Fibroblast of skin of abdomen (primary cell): ENCODE measurements at regions not wholly inside any gene's neighbourhood (a gene's known extent, or its start where the extent isn't known, plus 50 kb on each side); places are given as distances from the start of the nearest gene placed in this dataset.
"Not testable (repeated sequence)": the region's sequence is repeated elsewhere in the genome, so short reads cannot be mapped to it uniquely, and the experiment has no call there.

ENCODE experiments used
- DNase-seq: peaks from one replicate; pipeline ENCODE4 v3.0.0-alpha.2; 2013

DNA sequence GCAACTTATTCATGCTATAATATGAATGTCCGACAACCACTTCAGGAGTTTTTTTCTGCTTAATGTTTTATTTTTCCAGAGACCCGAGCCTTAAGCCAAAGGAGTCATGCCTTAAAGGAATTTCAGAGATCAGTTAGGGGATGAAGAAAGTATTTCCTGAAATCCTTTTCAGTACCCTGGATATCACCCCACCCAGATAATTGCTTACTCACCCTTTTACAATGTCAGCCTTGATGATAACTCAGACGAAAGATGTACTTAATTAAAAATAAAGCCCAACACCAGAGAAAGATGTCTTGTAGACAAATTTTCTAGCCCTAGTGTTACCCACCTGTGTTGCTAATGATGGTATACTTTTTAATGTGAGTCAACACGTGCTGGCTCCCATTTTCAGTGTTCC, 124.1 kb downstream of the XCL2 start:
- peak; percentile 67 for DNase-seq

DNA sequence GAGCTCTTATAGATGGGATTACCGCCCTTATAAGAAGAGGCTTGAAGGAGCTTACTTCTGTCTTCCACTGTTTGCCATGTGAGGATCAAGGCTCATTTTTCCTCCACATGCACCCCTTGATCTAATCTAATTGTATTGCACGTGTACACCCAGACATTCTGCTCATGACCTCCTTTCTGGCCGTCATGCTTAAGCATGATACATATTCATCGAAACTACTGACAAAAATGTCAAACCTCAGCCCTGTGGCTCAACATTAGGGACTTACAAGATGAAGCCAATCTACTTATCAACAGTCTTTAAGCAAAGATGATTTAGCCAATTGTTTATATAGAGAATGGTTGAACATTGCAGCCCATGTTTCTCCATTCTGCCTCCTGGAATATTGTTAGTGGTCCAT, 127.6 kb downstream of the XCL2 start:
- no peak for DNase-seq

DNA sequence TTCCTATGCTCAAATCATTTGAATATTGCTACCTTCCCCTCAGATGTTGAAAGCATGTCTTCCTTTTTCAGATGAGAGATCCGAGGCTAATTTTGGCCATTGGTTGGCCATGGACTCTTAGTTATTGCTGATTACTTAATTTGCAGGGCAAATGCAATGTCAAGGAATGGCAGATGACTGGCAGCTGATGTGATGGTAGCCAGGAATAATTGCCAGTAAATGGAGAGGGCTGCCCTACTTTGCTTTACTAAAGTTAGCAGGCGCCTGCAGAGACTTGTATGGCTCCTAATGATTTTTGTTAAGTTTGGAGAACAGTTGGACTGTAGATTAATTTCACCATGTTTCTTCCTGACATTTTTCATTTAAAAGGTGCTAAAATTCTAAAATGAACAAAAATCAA, 128.9 kb downstream of the XCL2 start:
- DNase-seq, result no peak

DNA sequence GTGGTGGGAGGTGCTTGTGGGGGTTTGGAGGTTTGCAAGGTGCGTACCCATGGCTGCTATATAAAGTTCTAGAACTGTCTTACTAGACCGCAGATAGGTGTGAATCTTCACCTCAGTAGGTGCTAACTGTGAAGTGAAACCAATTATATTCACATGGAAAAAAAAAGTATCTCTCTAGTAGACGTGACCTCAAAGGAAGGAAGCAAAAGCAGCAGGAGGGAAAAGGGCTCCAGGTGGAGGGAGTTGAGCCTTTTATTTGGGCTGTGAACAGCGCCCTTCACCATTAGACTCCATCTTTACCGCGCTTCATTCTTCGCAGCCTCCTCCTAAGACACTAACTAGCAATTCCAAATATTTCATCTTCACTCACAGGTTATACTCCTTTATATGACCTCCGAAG, 129.8 kb downstream of the TBX19 start:
- no peak for DNase-seq

- DNase-seq, result peak; percentile 15
Measured at GRCh38 chr1:168408884-168409283, 128.2 kb downstream of the TBX19 start.

GRCh38 chr1:168408539-168408865, 127.8 kb downstream of the TBX19 start:
- no peak for DNase-seq

DNA sequence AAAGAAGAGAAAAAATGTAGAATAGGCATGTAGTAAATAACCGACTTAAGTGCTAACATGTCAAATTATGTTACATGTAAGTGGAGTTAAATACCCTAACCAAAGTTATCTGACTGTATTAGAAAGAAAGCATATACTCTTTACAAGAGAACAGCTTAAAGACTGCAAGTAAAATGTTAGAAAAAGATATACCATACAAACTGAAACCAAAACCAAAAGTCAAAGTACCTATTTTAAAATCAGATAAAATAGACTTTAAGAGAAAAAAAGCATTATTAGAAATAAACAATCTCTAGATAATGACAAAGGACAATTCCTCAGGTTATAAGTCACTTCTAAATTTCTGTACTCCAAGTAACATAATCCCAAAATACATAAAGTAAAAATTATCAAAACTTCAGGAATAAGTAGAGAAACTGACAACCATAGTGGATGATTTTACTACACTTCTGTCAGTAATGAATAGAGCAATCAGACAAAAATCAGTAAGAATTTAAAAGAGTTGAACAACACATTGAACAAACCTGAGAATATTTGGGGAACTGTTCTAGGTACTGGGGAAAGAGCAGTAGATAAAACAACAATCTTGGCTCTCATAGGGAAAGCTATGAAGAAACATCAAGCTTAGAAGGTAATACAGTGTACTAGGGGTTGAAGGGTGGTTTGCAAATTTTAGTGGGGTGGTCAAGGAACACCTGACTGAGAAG, 127.3 kb downstream of the TBX19 start:
- no peak for DNase-seq

DNA sequence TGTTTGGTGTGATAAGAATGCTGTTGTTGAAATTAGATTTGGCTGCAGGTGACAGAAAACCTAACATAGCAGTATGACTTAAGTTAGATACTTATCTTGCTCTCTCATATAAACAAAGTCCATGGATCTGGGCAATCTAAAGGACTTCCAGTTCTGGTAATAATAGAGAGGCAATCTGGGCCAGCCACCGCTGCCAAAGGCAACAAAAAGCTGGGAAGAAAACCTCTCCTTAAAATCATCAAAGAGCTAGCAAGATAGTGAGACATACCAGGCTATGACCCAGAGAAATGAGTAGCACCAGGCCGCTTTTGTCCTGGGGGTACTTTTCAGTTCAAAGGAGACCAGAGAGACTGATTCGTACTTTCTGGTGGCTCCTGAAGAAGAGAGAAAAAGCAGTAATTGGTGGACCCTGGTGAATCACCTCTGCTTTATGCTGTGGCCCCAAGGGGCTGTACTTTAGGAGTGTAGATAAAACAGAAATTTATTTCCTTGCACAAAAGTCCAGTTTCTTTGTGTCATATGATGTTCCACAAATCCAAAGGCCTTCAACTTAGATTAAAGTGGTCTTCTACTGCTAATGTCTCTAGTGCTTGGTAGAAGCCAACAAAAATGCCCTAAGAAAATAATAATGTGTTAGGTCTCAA, 125.4 kb downstream of the TBX19 start:
- no peak for DNase-seq

GRCh38 chr1:168403140-168403539, 122.5 kb downstream of the TBX19 start:
- no peak for DNase-seq

DNA sequence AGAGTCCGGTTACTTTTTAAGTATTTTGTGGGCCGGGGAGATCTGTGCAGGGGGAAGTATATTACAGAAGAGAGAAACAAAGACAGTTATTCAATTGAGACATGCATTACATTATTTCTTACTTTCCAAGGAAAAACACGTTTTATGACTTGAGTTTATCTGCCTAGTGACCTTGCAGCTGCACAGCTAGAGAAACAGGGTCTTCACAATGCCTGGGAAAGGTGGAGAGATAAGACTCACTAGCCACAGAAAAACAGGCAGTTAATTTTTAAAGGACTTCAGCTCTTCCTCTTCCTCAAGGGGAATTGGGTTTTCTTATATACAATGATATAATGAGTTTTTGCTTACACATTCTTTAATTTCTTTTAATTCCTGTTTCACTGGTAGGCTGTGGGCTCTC, 121.8 kb downstream of the TBX19 start:
- not testable (repeated sequence) for DNase-seq

DNA sequence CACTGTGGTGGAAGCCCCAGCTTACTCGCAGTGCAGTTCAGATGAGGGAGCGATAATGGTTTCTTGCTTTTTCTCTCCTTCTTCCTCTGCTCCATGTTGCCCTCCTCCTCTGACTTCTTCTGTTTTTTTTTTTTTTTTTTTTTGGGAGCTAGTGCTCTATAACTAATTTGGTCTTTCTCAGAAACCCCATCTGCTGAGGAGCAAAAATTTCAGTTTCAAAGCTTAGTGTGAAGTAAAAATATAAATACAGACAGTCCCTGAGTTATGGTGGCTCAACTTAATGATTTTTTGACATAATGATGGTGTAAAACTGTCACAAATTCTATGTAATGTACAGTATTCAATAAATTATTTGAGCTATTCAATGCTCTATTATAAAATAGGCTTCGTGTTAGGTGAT, 120.7 kb downstream of the TBX19 start:
- DNase-seq, result no peak

GRCh38 chr1:168400139-168400538, 119.5 kb downstream of the TBX19 start:
- DNase-seq, result no peak

GRCh38 chr1:168397806-168398205, 117.1 kb downstream of the TBX19 start:
- no peak for DNase-seq

DNA sequence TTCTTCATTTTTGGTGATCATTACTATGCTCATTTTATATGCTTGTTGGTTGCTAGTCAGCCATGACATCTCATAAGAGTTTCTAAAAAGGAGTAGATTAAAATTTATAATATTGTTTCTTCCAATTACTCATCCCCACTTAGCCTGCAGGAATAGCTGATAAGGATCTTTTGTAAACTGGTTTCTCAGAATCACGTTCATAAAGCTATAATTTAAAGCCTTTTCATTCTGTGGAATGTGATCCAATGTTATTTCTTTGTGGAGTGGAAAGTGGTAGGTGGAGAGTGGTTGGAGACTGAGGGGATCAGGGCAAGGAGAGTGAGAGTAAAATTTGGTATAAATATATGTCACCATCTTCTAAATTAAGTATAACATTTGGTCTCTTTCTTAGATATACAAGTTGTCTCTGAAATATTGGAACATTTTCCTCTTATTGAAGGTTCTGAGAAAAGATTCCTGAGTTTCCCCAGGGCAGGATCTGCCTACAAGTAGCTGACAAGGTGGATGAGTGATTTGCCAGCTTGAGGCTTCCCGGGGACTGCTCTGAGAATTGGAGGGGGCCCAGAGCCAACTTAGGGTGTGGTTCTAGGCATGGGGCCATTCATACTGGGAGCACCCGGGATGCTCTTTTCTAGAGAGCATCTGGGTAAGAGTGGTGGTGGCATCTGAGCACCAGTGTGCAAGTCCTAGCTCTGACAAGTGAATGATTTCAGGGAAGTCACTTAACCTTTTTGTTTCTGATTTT, 116.4 kb downstream of the TBX19 start:
- no peak for DNase-seq

DNA sequence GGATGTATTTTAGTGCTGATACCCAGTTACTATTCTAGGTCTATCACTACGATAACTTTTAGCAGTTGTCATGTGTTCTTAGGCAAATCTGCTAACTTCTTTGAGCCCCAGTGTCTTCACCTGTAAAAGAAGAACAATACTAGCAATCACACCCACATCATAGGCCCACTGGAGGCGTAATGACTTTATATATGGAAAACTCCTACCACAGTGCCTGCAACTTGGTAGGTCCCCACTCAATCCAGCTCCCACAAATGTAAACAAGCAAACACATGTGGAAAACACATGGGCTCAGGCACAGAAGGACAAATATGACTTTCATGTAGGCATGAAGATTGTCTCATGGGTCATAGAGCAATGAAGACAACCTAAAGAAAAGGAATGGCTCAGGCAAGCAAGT, 115.8 kb downstream of the TBX19 start:
- no peak for DNase-seq

GRCh38 chr1:168394858-168395257, 114.2 kb downstream of the TBX19 start:
- no peak for DNase-seq

DNA sequence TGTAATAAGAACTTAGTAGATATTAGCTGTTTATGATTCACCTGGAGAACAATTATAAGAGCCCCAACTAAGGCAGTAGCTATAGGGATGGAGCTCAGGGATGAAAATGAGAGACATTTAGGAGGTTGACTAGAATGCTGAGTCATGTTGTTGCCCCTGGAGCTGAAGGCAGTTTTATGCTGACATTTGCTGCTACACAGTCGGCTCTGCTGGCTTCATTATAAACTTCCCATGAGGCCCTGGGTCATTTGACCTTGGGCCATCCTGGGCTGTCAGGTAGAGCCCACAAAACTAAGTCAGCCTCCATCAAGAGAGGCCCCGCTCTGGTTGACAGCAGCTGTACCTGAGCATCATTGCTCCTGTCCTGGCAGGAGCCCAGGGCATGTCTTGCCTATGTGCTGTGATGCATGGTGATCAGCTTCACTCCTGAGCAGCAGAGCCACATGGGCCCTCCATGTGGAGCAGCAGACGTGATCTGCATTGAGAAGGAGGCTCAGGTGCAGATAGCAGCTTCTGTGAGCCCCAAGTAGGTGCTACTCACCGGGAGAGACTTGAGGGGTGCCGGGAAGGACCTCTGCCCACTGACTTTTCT, 112.4 kb downstream of the TBX19 start:
- no peak for DNase-seq

- DNase-seq, result no peak
Measured at GRCh38 chr1:168391851-168392681, 111.4 kb downstream of the TBX19 start.

GRCh38 chr1:168390271-168390670, 109.6 kb downstream of the TBX19 start:
- DNase-seq, result no peak

GRCh38 chr1:168387781-168388760, 107.4 kb downstream of the TBX19 start:
- DNase-seq, result no peak

DNA sequence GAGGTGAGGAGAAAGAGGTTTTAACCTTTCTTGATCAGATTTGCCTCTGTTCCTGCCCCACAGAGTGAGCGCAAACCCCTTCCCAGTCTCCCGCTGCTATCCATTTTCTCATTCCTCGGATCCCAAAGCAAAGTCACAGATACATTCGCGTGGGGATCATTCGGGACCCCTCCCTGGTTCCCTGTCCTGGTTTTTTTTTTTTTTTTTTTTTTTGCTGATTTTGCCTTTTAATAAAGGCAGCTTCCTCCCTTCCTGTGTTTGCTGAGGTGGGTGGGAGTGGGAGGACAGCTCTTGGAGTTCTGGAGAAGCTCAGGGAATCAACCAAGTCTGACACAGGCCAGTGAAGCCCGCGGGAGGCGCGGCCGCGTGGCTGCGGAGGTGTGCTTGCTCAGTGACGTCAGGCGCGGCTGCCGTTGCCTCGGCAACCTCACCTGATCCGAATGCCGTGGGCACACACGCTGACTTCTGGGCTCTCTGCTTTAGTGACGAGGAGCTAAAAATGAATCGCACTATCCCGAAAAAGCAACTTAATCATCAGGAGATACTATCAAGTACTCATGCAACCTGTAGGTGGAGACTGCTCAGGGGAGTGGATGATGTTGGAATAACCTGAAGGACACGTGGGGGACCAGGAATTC, 106.4 kb downstream of the TBX19 start:
- DNase-seq, result no peak
